ENCODE measurements at regions not wholly inside any gene's neighbourhood (a gene's known extent, or its start where the extent isn't known, plus 50 kb on each side); places are given as distances from the start of the nearest gene placed in this dataset.
"Not testable (repeated sequence)": the region's sequence is repeated elsewhere in the genome, so short reads cannot be mapped to it uniquely, and the experiment has no call there.

GRCh38 chrX:94041881-94042280 is 367.9 kb downstream of the FAM133A start:
- DNase-seq = no peak

GRCh38 chrX:94045724-94046123 is 371.7 kb downstream of the FAM133A start:
- DNase-seq = no peak

DNA sequence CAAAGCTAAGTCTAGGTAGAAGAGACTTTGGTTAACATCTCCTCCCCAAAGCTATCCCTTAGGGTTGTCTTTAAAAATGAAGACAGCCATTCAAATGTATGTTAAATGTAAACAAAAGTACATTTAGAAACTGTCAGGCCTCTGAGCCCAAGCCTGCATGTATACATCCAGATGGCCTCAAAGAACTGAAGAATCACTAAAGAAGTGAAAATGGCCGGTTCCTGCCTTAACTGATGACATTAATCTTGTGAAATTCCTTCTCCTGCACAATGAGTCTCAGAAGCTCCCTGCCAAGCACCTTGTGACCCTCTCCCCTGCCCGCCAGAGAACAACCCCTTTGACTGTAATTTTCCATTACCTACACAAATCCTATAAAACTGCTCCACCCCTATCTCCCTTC is 377.9 kb downstream of the FAM133A start:
- no peak for DNase-seq

- no peak for DNase-seq
Observed at GRCh38 chrX:94053575-94053974, 379.6 kb downstream of the FAM133A start.

DNA sequence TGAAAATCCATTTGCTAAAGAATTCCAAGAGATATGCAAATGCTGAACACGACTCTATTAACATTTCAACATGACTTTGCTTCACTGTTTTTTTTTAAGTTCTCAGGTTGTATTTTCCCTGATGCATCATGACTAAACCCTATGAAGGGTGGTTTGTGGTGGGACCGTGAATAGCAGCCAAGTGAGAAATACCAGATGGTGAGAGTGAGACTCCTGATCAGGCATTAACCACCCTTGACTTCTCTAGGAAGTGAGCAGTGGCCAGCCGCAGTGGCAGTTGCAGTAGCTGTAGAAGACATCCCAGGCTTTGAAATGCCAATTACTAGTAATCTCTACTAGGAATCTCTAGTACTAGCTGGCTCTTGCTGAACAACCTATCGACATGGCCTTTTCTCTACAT is 383.4 kb downstream of the FAM133A start:
- no peak for DNase-seq

- DNase-seq = no peak
Observed at GRCh38 chrX:94058728-94059382, 384.8 kb downstream of the FAM133A start.

DNA sequence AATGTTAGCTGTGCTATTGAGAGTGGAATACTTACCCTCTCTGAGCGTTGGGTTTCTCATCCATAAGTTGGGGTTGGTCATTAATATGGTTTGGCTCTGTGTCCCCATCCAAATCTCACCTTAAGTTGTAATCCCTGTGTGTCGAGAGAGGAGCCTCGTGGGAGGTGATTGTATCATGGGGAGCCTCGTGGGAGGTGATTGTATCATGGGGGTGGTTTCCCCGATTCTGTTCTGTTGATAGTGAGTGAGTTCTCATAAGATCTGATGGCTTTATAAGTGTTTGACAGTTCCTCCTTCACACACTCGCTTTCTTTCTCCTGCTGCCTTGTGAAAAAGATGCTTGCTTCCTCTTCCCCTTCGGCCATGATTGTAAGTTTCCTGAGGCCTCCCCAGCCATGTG is 391.1 kb downstream of the FAM133A start:
- DNase-seq = no peak

GRCh38 chrX:94089149-94089548 is 415.1 kb downstream of the FAM133A start:
- DNase-seq = no peak

GRCh38 chrX:94097868-94098267 is 423.9 kb downstream of the FAM133A start:
- DNase-seq = no peak

GRCh38 chrX:94107981-94108380 is 434.0 kb downstream of the FAM133A start:
- DNase-seq = no peak

- no peak for DNase-seq
Observed at GRCh38 chrX:94114362-94114761, 440.4 kb downstream of the FAM133A start.

DNA sequence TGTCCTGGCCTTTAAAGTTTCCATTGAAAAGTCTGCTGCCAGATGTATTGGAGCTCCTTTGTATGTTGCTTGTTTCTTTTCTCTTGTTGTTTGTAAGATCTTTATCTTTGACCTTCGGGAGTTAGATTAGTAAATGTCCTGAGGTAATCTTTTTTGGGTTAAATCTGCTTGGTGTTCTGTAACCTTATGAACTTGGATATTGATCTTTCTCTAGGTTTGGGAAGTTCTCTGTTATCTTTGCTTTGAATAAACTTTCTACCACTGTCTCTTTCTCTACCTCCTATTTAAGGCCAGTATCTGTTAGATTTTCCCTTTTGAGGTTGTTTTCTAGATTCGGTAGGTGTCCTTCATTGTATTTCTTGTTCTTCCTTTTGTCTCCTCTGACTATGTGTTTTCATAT is 447.8 kb downstream of the FAM133A start:
- no peak for DNase-seq

- DNase-seq = no peak
Observed at GRCh38 chrX:94123062-94123461, 449.1 kb downstream of the FAM133A start.

DNA sequence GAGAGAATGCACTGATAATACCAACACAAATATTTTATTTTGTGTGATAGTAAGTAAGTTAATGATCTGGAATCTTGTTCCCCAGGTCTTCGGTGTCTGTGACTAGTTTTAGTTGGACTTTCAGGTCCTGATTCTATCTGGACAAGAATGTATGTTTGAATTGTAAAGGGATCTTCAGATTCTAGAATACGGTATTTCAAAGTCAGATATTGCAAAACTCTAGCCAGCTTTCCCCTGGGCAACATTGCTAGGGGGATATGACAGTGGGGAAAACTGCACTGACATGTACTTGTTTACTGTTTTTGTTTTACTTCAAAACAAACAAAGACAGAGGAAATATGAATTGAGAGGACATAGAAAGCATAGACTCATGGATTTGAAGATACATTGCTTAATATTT is 489.0 kb downstream of the FAM133A start:
- no peak for DNase-seq

- DNase-seq = no peak
Observed at GRCh38 chrX:94178145-94178788, 504.3 kb downstream of the FAM133A start.

DNA sequence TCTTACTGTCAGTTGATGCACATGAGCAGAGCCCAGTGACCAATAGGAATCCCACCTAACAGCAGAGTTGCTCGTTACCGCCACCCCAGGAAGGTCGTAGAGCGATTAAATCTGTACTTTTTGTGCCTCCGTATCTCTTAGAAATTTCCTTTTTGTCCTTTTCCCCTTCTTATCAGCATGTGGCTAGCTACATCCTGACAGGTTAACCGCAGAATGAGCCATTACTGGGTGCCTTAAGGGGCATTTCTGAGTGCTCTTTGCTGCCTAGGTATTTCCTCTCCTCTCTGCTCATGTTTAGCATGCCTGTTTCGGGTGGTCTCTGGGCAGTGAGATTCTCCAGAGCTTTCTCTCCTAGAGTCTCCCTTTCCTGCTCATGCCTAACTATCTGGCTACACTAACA is 530.5 kb downstream of the FAM133A start:
- DNase-seq = no peak

DNA sequence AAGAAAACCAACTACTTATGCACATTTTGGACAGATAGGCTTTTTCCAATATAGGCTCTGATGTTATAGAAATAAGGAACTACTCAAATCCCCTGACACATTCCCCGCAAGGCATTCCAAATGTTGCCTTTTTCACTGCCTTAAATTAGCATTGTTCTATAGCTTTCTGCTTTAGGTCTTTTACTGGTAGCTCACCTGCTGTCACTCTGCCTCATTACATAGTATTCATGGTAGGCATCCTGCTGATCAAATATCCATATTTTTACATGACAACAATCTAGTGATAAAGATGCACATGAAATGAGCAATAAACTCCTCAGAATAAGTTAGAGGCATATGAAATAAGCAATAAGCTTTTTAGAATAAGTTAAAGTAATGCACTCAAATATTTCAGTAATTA is 542.7 kb downstream of the FAM133A start:
- no peak for DNase-seq

- no peak for DNase-seq
Observed at GRCh38 chrX:94252211-94252610, 578.2 kb downstream of the FAM133A start.

GRCh38 chrX:94256396-94256795 is 582.4 kb downstream of the FAM133A start:
- no peak for DNase-seq

DNA sequence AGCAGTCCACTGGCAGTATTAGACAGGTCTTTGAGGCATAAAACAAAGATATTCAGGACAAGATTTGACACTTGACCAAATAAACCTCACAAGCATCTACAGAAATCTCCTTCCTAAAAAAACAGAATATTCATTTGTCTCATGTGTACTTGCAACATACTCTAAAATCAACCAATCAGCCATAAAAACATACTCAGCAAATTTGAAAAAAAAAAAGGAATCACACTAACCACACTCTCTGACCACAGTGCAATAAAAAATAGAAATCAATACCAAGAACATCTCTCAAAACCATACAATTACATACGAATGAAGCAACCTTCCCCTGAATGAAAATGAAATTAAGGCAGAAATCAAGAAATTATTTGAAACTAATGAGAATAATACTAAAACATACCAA is 591.3 kb downstream of the FAM133A start:
- DNase-seq = no peak

DNA sequence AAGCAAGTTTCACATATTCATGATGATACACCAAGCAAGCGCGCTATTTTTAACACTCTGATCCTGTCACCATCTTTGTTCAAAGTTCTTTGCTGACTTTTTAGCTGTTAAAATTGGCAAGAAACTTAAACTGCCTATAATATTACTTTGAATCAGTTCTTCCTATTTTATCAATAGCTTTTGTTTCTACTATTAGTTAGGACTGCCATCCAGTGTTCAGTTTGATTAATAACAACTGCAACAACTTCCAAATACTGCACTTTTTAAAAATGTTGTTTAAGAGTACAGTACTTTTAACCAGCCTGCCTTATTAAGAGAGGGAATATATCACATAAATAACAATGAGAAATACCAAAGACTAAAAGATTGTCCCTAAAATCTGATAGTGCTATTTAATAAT is 614.3 kb downstream of the FAM133A start:
- no peak for DNase-seq

GRCh38 chrX:94288972-94289371 is 615.0 kb downstream of the FAM133A start:
- no peak for DNase-seq

DNA sequence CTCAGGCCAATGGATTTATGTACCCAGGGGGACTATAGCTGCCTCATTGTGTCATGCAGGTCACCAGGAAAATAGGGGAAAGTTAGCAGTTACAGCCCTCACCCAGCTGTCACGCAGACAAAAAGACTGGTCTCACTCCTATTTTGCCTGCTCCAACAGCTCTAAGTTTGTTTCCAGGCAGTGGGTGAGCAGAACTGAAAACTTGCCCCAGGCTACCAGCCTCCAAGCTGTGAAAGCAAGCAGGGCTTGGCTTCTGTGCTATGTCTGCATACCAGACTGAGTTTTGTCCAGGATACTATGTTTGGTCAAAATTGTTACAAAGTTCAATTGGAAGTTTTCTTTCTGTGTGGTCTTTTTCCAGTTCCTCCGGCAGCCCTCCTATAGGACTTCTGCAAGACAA is 628.4 kb downstream of the FAM133A start:
- no peak for DNase-seq

DNA sequence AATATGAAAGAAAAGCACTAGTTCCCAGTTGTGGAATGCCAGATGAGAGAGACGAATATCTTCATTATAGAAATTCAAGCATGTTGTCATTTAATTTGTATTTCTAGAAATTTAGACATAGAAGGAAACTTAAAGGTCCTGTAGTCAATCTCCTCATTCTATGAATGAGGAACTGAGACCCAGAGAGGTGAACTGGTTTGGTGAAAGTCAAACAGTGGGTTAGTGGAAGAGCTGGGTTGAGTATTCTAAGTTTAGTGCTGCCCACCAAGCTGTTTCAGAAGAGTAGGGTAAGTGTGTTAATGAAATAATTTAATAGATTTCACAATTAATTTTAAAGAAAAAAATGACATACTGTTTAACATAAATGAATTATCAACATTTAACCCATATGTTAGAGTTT is 655.2 kb downstream of the FAM133A start:
- no peak for DNase-seq

DNA sequence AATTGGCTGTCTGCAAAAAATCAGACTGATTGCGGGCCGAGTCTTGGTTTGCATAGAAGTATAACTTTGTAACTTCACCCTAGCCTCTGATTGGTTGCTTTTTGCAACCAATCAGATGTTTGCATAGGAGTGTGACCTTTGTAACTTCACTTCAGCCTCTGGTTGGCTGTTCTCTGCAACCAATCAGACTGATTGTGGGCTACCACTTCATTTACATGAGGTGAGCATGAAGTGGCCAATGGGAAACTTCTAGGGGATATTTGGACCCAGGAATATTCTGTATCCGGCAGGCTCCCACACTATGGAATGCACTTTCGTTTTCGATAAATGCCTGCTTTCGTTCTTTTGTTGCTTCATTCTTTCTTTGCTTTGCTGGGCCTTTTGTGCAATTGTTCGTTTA is 667.7 kb downstream of the FAM133A start:
- not testable (repeated sequence) for DNase-seq

Measured in NCI-H187 (cell line).